Brain microvascular endothelial cell (primary cell): ENCODE measurements at regions not wholly inside any gene's neighbourhood (a gene's known extent, or its start where the extent isn't known, plus 50 kb on each side); places are given as distances from the start of the nearest gene placed in this dataset.
"Not testable (repeated sequence)": the region's sequence is repeated elsewhere in the genome, so short reads cannot be mapped to it uniquely, and the experiment has no call there.

ENCODE experiments used
- DNase-seq: peaks from one replicate; pipeline ENCODE4 v3.0.0-alpha.2; 2020
- H3K27ac ChIP-seq: fragments of 250-450 bp; sonication (Bioruptor Pico); 2 replicates; pipeline ENCODE4 v1.5.1; 2020; ENCODE audit warnings: mild to moderate bottlenecking, moderate library complexity
- H3K27me3 ChIP-seq: fragments of 250-450 bp; sonication (Bioruptor Pico); replicated peaks from 2 replicates; pipeline ENCODE4 v1.5.1; 2020; ENCODE audit warnings: mild to moderate bottlenecking
- H3K36me3 ChIP-seq: fragments of 250-450 bp; sonication (Bioruptor Pico); replicated peaks from 2 replicates; pipeline ENCODE4 v1.5.1; 2020; ENCODE audit warnings: mild to moderate bottlenecking
- H3K4me3 ChIP-seq: 2 replicates; pipeline ENCODE4 v1.5.1; 2011; ENCODE audit warnings: low read depth, mild to moderate bottlenecking, control low read depth, low read length, moderate library complexity
- CTCF ChIP-seq: IDR thresholded peaks from 2 replicates; pipeline ENCODE4 v1.5.1; 2011; ENCODE audit warnings: low read depth, mild to moderate bottlenecking, moderate library complexity, low read length, control low read depth, inconsistent platforms; ENCODE audit errors: missing control alignments
- in situ Hi-C: cut with HindIII; loops from 2 replicates; pipeline ENCODE4 v1.10.0; 2017; ENCODE audit warnings: low sequenced_read_pairs, low pct_ligation_motif_present

DNA sequence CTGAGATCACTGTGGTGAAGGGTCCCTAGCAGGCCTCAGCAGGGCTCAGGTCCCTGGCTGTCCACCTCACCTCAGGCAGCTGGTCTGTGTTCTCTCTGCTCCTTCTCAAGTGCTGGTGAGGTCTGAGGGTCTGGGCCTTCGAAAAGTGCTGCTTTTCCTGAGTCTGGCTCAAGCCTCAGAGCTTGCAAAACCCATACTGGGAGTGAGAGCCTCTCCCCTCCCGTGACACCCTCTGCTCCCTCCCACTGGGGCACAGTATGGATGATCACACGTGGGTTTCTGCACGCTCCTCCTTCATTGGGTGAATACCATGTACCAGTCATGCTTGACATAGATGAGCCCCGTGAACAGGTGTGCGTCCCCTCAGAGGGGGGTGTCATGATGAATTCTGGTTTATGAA lies 73.3 kb upstream of the WASF3 start:
- Histone ChIP-seq H3K27ac (no peak overlapping the region), H3K27me3 (no peaks in the 10 kb centered on the region), H3K36me3 (no peaks in the 10 kb centered on the region), H3K4me3 (no peak overlapping the region)
- DNase-seq: no peak
- TF ChIP-seq CTCF: no peak
- in situ Hi-C loops: loop anchor here (25.0 kb wide), 1 partner anchor 297 kb away; no protein-coding TSS in a partner anchor

DNA sequence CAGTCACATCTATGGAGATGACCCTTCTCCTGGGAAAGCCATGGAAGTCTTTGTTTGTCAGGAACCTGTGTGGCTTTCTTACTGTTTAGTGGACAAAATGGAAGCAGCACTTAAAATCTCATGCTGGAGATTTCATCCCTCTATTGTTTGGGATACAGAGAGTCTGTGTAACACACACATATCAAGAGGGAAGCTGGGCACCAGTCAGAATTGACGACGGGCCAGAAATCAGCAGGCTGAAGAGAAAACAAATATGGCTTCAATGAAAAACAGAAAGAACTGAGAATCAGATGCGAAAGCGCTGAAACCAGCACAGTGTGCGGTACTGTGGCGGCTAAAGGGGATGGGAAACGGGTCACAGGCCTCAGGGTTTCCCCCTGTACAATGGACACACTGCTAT lies 72.2 kb upstream of the WASF3 start:
- H3K36me3 ChIP-seq: no peaks in the 10 kb centered on the region
- no peaks in the 10 kb centered on the region for H3K27me3 ChIP-seq

GRCh38 chr13:26485786-26486185 lies 71.7 kb upstream of the WASF3 start:
- no peak for TF ChIP-seq CTCF
- DNase-seq: no peak
- Histone ChIP-seq H3K36me3 (no peaks in the 10 kb centered on the region), H3K4me3 (no peak overlapping the region), H3K27ac (no peak overlapping the region), H3K27me3 (no peaks in the 10 kb centered on the region)
- in situ Hi-C loops: loop anchor here (25.0 kb wide), 1 partner anchor 298 kb away; no protein-coding TSS in a partner anchor

More for the DNA sequence above, 72.2 kb upstream of the WASF3 start:
- Histone ChIP-seq H3K27ac (no peak overlapping the region), H3K4me3 (no peak overlapping the region)
- in situ Hi-C loops: loop anchor here (25.0 kb wide), 1 partner anchor 298 kb away; no protein-coding TSS in a partner anchor
- DNase-seq: no peak
- no peak for TF ChIP-seq CTCF

DNA sequence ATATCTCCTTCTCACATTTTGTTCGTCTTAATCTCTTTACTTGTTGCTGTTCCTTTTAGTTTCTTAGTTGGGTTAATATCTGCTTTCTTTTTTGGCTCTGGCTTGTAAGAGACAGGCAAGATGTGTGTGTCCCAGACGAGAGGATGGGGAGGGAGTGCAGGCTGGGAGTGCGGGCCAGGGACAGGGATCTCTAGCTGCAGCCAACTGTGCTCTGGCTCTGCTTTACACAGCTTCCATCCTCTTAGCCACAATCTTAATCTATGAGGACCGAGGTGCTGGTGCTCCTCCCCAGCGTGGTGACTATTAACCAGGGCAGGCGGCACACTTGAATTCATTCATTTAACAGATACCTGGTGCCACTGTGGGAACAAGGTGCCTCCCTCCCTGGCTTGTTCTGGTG lies 70.9 kb upstream of the WASF3 start:
- no peaks in the 10 kb centered on the region for H3K36me3 ChIP-seq
- no peak overlapping the region for H3K27ac ChIP-seq
- H3K4me3 ChIP-seq: no peak overlapping the region
- in situ Hi-C loops: loop anchor here (25.0 kb wide), 1 partner anchor 299 kb away; no protein-coding TSS in a partner anchor
- DNase-seq: no peak
- no peaks in the 10 kb centered on the region for H3K27me3 ChIP-seq
- TF ChIP-seq CTCF: no peak

DNA sequence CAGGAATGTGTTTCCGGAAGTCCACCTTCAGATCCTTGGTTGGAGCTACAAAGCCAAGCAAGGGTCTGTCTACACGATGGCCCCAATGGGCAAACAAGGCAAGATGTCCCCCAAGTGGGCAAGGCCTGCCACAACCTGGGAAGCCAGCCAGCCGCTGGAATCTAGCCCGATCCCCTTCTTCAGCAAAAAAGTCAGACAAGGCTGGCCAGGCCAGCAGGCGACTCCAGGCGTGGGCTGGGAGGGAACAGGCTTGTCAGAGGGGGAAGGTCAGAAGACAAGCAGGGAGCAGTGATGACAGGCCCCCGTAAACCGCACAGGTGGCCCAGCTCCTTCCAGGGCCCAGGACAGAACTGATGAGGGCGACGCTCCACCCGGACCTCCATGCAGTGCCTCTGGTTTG lies 69.7 kb upstream of the WASF3 start:
- in situ Hi-C loops: loop anchor here (25.0 kb wide), 1 partner anchor 300 kb away; no protein-coding TSS in a partner anchor
- H3K36me3 ChIP-seq: no peaks in the 10 kb centered on the region
- no peak for TF ChIP-seq CTCF
- H3K4me3 ChIP-seq: no peak overlapping the region
- H3K27ac ChIP-seq: no peak overlapping the region
- H3K27me3 ChIP-seq: no peaks in the 10 kb centered on the region
- no peak for DNase-seq

DNA sequence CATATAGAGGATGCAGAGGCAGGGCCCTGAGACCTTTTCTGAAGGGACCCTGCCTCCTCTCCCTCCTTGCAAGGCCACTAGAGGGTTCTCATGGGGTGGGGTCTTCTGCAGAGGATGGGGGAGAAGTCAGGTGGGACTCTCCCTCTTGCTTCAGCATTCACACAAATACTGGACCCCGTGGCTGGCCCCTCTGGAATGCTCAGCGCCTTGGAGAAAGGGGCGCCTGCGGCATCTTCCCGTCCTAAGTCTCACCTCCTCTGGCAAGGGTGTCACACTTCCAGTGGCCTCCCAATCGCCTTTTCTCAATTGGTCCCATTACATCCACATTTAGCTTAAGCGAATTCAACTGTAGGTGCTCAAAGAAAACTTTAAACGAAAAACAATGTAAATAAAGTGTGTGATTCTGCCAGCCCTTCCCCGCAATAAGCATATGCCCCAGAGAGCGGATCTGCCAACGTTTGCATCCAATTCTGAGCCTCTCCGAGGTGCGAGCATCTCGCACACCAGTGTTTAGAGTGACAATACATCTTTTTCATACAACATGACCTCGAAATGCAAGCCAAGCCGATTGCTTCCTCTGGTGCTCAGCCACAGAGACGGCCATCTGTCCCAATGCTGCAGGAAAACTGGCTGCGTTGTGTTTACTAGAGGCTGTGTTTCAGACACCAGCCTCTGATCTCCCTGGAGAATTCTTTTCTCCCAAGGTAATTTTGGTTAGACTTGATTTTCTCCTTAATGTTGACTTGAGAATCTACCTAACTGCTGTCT lies 69.1 kb upstream of the WASF3 start:
- H3K4me3 ChIP-seq: no peak overlapping the region
- no peak overlapping the region for H3K27ac ChIP-seq
- no peaks in the 10 kb centered on the region for H3K36me3 ChIP-seq
- TF ChIP-seq CTCF: no peak
- DNase-seq: no peak
- no peaks in the 10 kb centered on the region for H3K27me3 ChIP-seq
- in situ Hi-C loops: loop anchor here (25.0 kb wide), 1 partner anchor 301 kb away; no protein-coding TSS in a partner anchor

DNA sequence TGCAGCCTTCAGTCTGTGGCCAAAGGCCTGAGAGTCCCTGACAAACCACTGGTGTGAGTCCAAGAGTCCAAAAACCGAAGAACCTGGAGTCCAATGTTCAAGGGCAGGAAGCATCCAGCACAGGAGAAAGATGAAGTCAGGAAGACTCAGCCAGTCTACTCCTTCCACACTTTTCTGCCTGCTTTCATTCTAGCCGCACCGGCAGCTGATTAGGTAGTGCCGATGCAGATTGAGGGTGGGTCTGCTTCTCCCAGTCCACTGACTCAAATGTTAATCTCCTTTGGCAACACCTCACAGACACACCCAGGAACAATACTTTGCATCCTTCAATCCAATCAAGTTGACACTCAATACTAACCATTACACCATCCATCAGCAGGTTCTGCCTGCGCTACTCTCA lies 65.2 kb upstream of the WASF3 start:
- not testable (repeated sequence) for H3K36me3 ChIP-seq, DNase-seq, H3K4me3 ChIP-seq, H3K27me3 ChIP-seq, H3K27ac ChIP-seq
- in situ Hi-C loops: loop anchor here (25.0 kb wide), 1 partner anchor 305 kb away; no protein-coding TSS in a partner anchor
